DMS 273 (cell line): ENCODE measurements at regions not wholly inside any gene's neighbourhood (a gene's known extent, or its start where the extent isn't known, plus 50 kb on each side); places are given as distances from the start of the nearest gene placed in this dataset.

Source experiments
- DNase-seq: peaks from one replicate; lab custom pipeline; 2025; ENCODE audit not compliant: unreplicated experiment; lab: John Stamatoyannopoulos, UW

- DNase-seq: no peak
These were observed 80.3 kb downstream of the NXPE2 start for GRCh38 chr11:114758627-114759026.

DNA sequence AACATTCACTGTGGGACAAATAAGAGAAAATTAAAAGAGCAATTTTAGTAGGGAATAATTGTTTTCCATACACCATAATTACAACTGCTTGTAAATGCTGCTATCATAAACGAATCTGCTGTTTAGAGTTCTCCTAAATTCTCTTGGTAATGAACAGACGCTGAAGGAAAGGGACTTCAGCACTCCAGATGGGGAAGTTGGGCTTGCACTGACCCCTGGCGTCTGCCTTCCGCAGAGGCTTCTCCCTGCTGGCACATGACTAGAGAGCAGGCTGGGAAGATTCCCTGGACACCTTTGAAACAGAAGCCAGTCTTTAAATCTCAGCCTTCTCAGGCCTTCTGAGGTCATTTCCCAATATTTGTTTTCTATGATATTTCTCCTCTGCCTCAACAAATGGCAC lies 84.1 kb downstream of the NXPE2 start:
- DNase-seq: peak; percentile 66

- DNase-seq: no peak
These were observed 86.2 kb downstream of the NXPE2 start for GRCh38 chr11:114764563-114764962.

DNA sequence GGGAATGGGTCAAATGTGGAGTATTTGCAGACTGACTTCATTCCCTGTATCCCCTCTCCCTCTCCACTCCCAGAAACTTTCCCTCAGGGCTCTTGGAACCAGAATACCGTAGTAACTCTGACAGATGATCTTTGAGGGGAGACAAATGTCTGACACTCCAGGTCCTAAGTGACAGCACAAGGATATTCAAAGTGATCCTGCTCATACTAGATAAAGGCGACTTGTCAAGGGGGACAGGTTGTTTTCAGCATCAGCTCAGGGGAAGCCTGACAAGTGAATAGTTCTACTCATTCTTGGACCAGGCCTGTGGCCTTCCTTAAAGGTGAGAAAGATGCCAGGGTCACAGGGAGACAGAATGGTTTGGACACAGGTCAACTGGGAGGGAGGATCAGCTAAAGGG lies 92.8 kb downstream of the NXPE2 start:
- no peak for DNase-seq

DNA sequence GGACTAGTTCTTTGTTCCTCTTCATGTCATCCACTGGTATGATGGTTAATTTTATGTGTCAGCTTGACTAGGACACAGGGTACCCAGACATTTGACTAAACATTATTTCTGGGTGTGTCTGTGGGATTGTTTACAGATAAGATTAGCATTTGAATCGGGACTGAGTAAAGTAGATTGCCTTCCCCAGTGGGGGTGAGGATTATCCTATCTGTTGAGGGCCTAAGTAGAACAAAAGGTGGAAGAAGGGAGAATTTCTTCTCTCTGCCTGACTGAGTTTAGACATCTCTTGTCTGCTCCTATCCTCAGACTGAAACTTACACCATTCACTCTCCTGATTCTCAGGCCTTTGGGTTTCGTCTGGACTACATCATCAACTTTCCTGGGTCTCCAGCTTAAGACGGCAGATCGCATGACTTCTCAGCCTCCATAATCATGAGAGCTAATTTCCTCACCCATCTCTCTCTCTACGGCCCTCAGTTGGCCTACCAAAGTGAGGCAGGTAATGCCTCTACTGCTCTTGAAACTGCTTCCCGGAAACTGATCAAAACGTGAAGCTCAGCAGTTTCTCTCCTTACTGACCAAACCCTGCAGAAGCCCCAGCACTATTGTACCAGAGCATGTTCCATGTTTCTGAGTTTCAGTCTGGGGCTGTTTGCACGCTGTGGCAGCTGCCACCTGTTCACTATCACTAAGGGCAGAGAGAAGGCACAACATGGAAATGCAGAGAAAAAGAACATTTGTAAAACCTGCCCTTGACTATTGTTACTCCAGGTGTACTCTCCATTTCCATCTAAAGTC lies 95.4 kb downstream of the NXPE2 start:
- DNase-seq: no peak

GRCh38 chr11:114774599-114775361 lies 96.5 kb downstream of the NXPE2 start:
- peak; percentile 79 for DNase-seq

- DNase-seq: peak; percentile 0
These were observed 97.7 kb downstream of the NXPE2 start for GRCh38 chr11:114775875-114776621.

- no peak for DNase-seq
These were observed 98.6 kb downstream of the NXPE2 start for GRCh38 chr11:114776956-114777355.

DNA sequence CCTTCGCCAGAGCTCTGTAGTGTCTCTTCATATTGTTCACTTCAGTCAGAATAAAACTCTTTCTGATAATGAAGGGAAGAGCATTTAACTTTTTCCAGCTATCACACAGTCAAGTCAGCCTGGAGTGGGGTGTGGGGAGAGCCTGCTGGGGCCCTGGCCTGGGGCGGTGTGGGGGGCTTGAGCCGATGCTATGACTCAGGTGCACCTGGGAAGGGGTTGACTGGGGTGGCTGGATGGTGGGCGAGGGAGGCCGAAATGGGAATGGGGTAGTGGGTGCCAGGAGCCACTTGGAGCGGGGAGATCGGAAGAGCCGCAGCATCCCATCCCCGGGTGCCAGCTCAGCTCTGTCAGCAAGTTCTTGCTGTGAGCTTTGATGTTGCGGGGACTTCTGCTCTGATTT lies 100.9 kb downstream of the NXPE2 start:
- no peak for DNase-seq

DNA sequence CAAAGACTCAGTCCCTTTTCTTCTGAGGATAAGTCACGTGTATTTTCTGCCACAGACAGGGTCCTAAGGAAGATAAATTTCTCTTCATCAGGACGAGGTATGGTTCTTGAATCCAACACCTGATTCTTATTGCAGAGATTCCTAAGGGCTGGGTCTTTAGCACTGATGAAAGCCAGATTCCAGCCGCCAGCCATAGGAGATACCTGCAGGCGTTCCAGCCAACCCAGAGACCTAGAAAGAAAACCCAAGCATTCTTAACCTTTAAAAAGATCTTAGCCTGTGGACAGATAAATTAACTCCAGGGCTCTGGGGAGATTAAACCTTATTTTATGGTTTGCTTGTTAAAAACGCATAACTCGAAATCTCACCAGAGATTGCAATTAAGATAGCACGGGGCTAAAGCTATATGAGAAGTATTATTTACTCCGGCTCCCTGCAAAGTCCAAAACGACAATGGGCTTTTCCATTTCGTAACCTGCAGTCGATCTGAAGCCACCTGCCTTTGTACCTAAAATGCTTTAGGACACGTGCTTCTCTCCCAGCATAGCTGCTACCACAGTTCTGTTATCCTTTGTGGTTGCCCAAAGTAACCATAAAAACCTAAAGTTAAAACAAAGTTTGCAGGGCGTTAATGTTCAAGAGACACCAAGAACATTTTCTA lies 104.5 kb downstream of the NXPE2 start:
- no peak for DNase-seq

- DNase-seq: no peak
These were observed 105.5 kb downstream of the NXPE2 start for GRCh38 chr11:114783805-114784204.

DNA sequence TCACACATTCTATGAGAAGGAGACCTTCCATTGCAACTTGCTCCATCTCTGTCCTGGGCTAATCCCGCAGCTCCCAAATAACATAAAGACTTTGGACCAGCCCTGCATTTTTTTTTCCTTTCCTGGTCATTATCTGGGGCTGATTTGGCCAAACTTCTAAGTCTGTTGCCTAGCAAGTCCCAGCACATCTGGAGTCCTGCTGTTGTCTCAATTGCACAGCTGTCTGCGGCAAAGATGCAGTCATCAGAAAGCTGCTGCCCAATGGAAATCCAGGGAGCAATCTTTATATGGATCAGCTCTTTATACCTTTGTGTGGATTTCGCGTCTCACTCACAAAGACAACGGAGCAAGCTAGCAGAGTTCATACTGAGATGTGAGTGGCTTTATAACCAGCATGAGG lies 105.9 kb downstream of the NXPE2 start:
- DNase-seq: no peak

DNA sequence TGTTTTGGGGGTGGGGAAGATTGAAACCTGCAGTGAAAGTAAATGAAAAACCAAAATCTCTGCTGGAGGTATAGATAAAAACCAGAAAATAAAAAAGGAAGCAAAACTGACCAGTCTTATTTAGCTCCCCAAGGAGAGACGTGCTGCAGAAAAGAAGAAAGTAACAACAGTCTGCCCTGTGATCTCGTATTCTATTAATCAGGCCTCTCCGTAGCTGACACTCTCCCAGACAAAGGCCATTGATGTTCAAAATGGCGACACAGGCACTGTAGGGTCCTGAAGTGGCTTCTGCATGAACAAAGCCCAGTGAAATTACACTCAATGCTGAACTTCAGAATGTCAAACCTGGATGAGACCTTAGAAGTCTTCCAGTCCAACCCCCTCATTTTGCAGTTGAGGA lies 106.6 kb downstream of the NXPE2 start:
- no peak for DNase-seq

GRCh38 chr11:114785820-114786219 lies 107.5 kb downstream of the NXPE2 start:
- peak; percentile 19 for DNase-seq

DNA sequence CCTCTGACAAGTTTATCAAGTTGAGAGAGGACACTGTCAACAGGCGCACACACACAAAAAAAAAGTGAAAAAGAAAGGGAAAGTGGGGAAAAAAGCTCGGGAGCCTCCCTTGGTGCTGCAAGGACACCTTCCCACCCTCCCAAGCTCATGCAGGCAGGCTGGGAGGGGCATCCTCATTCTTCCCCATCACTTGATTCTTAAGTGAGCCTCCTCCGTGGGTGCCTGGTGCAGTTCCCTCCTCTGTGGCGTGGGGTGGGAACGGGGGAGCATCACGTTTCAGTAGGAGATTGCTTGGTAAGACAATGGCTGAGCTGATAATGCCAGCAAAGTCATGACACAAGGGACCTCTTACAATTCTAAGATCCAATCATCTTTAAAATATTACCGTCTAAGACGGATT lies 108.8 kb downstream of the NXPE2 start:
- DNase-seq: no peak

DNA sequence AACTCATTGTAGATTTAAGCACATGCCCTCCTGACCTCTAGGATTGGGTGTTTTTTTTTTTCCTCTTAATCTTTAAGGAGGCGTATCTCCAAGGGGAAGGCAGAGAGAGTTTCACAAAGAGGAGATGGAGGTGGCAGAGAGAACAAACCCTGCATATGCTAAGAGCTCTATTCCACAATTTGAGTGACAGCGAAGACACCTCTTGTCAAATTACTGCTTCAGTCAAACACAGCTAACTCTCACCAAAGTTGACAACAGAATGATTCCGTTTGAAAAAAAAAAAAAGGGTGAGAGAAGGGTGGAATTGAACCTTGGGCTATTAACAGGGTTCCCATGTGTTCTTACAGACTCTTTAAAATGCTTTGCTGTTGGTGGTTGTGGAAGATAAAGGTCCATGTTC lies 112.6 kb downstream of the NXPE2 start:
- no peak for DNase-seq

DNA sequence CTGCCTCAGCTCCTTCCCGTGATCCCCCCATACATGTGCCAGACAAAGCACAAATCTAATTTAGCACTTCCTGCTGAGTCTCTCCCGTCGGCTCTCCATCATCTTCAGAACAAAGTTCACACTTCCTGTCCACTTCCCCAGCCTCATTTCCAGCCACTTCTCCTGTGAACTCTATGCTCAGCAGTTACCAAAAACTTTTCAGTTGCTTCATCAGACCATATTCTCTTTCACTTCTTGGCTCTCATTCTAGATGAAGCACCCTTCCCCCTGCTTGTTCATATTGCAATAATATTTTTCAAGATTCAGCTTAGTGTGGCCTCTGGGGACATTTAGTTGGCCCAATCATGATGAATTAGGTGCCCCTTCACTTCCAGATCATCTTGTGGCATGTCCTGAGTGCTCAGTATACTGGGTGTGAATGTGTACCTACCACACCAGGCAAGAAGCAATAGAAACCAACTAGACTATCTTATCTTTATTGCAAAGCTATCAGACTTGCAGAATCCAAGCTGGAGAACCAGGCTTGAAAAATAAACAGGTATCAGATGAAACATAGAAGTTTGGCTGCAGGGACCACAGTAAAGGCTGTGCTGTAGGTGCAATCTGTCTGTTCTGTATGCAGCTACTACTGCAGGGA lies 115.8 kb downstream of the NXPE2 start:
- DNase-seq: no peak

DNA sequence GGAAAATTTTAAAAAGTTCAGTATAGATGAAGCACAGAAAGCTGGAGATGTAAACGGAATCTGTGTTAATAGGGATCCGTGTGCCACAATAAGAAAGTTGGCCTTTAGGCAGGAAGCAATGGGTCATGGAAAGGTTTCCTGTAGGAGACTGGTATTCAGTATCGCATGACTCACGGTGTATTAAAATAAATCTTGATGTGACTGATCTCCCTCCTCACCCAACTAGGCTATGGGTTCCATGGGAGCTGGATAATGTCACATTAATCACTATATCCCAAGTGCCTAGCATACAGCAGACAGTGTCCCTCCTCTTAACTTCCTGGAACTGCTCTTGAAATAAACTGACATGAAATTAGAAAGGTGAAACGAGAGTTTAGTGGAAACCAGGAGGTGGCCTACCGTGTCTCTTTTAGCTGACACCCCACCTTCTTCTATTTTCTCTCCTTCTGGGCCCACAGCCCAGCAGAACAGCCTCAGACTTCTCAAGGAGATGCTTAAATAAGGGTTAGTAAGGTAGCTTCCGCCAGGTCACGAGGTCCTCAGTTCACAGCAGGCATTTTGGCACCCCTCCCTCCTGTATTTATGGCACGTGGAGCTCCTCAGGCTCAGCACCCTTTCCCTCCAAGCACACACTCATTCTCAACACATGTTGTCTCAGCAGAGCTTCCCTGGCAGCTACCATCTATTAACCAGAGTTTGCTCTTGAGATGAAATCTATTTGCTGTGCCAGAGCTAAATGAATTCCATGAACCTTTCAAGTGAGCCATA lies 118.8 kb downstream of the NXPE2 start:
- no peak for DNase-seq

- no peak for DNase-seq
These were observed 121.1 kb downstream of the NXPE2 start for GRCh38 chr11:114799476-114799875.

DNA sequence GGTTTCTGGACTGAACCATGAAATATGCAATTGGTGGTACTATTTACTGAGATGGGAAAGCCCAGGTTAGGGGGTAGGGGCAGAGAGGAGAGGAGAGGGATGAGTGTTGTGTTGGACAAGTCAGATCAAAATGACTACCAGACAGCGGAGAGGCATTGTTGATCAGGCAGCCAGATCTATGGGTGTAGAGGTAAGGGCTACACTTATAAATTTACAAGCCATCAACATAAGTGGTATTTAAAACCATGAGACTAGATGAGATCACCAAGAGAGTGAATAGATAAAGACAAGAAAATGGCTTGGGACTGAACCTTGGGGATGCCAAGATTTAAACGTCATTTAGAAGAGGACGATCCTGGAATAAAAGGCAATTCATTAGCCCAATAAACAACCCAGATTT lies 123.4 kb downstream of the NXPE2 start:
- DNase-seq: no peak
